ENCODE measurements at regions not wholly inside any gene's neighbourhood (a gene's known extent, or its start where the extent isn't known, plus 50 kb on each side); places are given as distances from the start of the nearest gene placed in this dataset.
"Not testable (repeated sequence)": the region's sequence is repeated elsewhere in the genome, so short reads cannot be mapped to it uniquely, and the experiment has no call there.

DNA sequence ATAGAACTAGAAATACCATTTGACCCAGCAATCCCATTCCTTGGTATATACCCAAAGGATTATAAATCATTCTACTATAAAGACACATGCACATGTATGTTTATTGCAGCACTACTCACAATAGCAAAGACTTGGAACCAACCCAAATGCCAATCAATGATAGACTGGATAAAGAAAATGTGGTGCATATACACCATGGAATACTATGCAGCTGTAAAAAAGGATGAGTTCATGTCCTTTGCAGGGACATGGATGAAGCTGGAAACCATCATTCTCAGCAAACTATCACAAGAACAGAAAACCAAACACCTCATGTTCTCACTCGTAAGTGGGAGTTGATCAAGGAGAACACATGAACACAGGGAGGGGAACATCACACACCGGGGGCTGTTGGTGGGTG, 108.9 kb upstream of the IL1RAPL2 start:
- not testable (repeated sequence) for DNase-seq (ENCODE audit: low spot score); H2AFZ ChIP-seq (ENCODE audit: low read length)
- WGBS, 2 donors (ENCODE audit: extremely low coverage in 2 of 2, insufficient read length in 2 of 2, insufficient replicate concordance in 1 of 2), result no CpG with 5 or more reads among the region's 2 CpGs

GRCh38 chrX:104450316-104450715, 115.7 kb upstream of the IL1RAPL2 start:
- H2BK120ac ChIP-seq (ENCODE audit: low read depth, low read length), result no peak overlapping the region
- peaks cover 0 to 2% of the 10 kb centered on the region in 2 donors for H3K9me3 ChIP-seq (replicated peaks in 1 of 2; ENCODE audit: control insufficient read depth in 2 of 2, insufficient read depth in 1 of 2, low read depth in 1 of 2, low read length in 2 of 2)
- H4K8ac ChIP-seq (ENCODE audit: low read depth, low read length), result no peak overlapping the region
- H2AK5ac ChIP-seq (ENCODE audit: low read depth, low read length), result no peak overlapping the region
- H3K27me3 ChIP-seq (ENCODE audit: control insufficient read depth in 3 of 3, insufficient read depth in 3 of 3, low read depth in 1 of 3, low read length in 3 of 3), result no peaks in the 10 kb centered on the region
- H3K27ac ChIP-seq (replicated peaks; ENCODE audit: low read length), result no peak overlapping the region
- H2AFZ ChIP-seq (ENCODE audit: low read length), result no peak overlapping the region
- H3K9ac ChIP-seq (ENCODE audit: low read depth, low read length, poor library complexity), result no peak overlapping the region
- H2BK15ac ChIP-seq (ENCODE audit: low read length), result no peak overlapping the region
- no peak overlapping the region for H3K4ac ChIP-seq (ENCODE audit: low read length)
- DNase-seq (ENCODE audit: low spot score), result no peak
- no peaks in the 10 kb centered on the region for H3K36me3 ChIP-seq (replicated peaks in 1 of 2; ENCODE audit: control insufficient read depth in 2 of 2, insufficient read depth in 2 of 2, low read length in 2 of 2)
- H2BK5ac ChIP-seq (ENCODE audit: low read length), result no peak overlapping the region
- no peak overlapping the region for H3K18ac ChIP-seq (ENCODE audit: low read length)
- no CpG with 5 or more reads among the region's 1 CpG for WGBS, 2 donors (ENCODE audit: extremely low coverage in 2 of 2, insufficient read length in 2 of 2, insufficient replicate concordance in 1 of 2)
- no peak overlapping the region for H4K91ac ChIP-seq (ENCODE audit: low read depth, low read length, poor library complexity)
- H3K4me3 ChIP-seq (ENCODE audit: low read length in 2 of 2), result no peak overlapping the region
- H2BK12ac ChIP-seq (ENCODE audit: low read length), result no peak overlapping the region
- H3K23ac ChIP-seq (ENCODE audit: low read depth, low read length, poor library complexity), result no peak overlapping the region
- H3K14ac ChIP-seq (ENCODE audit: low read length), result no peak overlapping the region
- no peak overlapping the region for H3K4me2 ChIP-seq (ENCODE audit: insufficient read depth, low read length, poor library complexity, severe bottlenecking)
- H3K79me1 ChIP-seq (ENCODE audit: low read depth, low read length), result no peaks in the 10 kb centered on the region
- no peaks in the 10 kb centered on the region for H3K4me1 ChIP-seq (ENCODE audit: control insufficient read depth in 2 of 2, insufficient read depth in 1 of 2, low read depth in 1 of 2, low read length in 2 of 2)

More for the DNA sequence above, 108.9 kb upstream of the IL1RAPL2 start:
- H3K23ac ChIP-seq (ENCODE audit: low read depth, low read length, poor library complexity); H3K36me3 ChIP-seq (replicated peaks in 1 of 2; ENCODE audit: control insufficient read depth in 2 of 2, insufficient read depth in 2 of 2, low read length in 2 of 2); H3K4me1 ChIP-seq (ENCODE audit: control insufficient read depth in 2 of 2, insufficient read depth in 1 of 2, low read depth in 1 of 2, low read length in 2 of 2); H4K8ac ChIP-seq (ENCODE audit: low read depth, low read length); H2BK120ac ChIP-seq (ENCODE audit: low read depth, low read length); H3K4me2 ChIP-seq (ENCODE audit: insufficient read depth, low read length, poor library complexity, severe bottlenecking); H3K4ac ChIP-seq (ENCODE audit: low read length); H3K14ac ChIP-seq (ENCODE audit: low read length); H2BK12ac ChIP-seq (ENCODE audit: low read length); H2BK15ac ChIP-seq (ENCODE audit: low read length); H3K27ac ChIP-seq (replicated peaks; ENCODE audit: low read length); H3K9me3 ChIP-seq (replicated peaks in 1 of 2; ENCODE audit: control insufficient read depth in 2 of 2, insufficient read depth in 1 of 2, low read depth in 1 of 2, low read length in 2 of 2); H3K27me3 ChIP-seq (ENCODE audit: control insufficient read depth in 3 of 3, insufficient read depth in 3 of 3, low read depth in 1 of 3, low read length in 3 of 3); H3K4me3 ChIP-seq (ENCODE audit: low read length in 2 of 2); H4K91ac ChIP-seq (ENCODE audit: low read depth, low read length, poor library complexity); H2AK5ac ChIP-seq (ENCODE audit: low read depth, low read length); H3K9ac ChIP-seq (ENCODE audit: low read depth, low read length, poor library complexity); H3K79me1 ChIP-seq (ENCODE audit: low read depth, low read length); H3K18ac ChIP-seq (ENCODE audit: low read length); H2BK5ac ChIP-seq (ENCODE audit: low read length): not testable (repeated sequence)

GRCh38 chrX:104445591-104445990, 120.4 kb upstream of the IL1RAPL2 start:
- no peak overlapping the region for H2AFZ ChIP-seq (ENCODE audit: low read length)

GRCh38 chrX:104435249-104435648, 130.8 kb upstream of the IL1RAPL2 start:
- H4K91ac ChIP-seq (ENCODE audit: low read depth, low read length, poor library complexity), result no peak overlapping the region
- no peak overlapping the region for H3K23ac ChIP-seq (ENCODE audit: low read depth, low read length, poor library complexity)
- H3K27me3 ChIP-seq (ENCODE audit: control insufficient read depth in 3 of 3, insufficient read depth in 3 of 3, low read depth in 1 of 3, low read length in 3 of 3), result peaks cover 0 to 7% (median 0%) of the 10 kb centered on the region in 3 experiments
- H3K18ac ChIP-seq (ENCODE audit: low read length), result no peak overlapping the region
- no peak overlapping the region for H3K4ac ChIP-seq (ENCODE audit: low read length)
- no peak overlapping the region for H2BK12ac ChIP-seq (ENCODE audit: low read length)
- no peak overlapping the region for H3K4me3 ChIP-seq (ENCODE audit: low read length in 2 of 2)
- H2AFZ ChIP-seq (ENCODE audit: low read length), result no peak overlapping the region
- no peak overlapping the region for H2BK15ac ChIP-seq (ENCODE audit: low read length)
- no peak overlapping the region for H2BK120ac ChIP-seq (ENCODE audit: low read depth, low read length)
- H3K4me2 ChIP-seq (ENCODE audit: insufficient read depth, low read length, poor library complexity, severe bottlenecking), result no peak overlapping the region
- no peaks in the 10 kb centered on the region for H3K36me3 ChIP-seq (replicated peaks in 1 of 2; ENCODE audit: control insufficient read depth in 2 of 2, insufficient read depth in 2 of 2, low read length in 2 of 2)
- H3K9ac ChIP-seq (ENCODE audit: low read depth, low read length, poor library complexity), result no peak overlapping the region
- H3K14ac ChIP-seq (ENCODE audit: low read length), result no peak overlapping the region
- H2BK5ac ChIP-seq (ENCODE audit: low read length), result no peak overlapping the region
- no peaks in the 10 kb centered on the region for H3K4me1 ChIP-seq (ENCODE audit: control insufficient read depth in 2 of 2, insufficient read depth in 1 of 2, low read depth in 1 of 2, low read length in 2 of 2)
- H3K27ac ChIP-seq (replicated peaks; ENCODE audit: low read length), result no peak overlapping the region
- no peak overlapping the region for H4K8ac ChIP-seq (ENCODE audit: low read depth, low read length)
- no peak overlapping the region for H2AK5ac ChIP-seq (ENCODE audit: low read depth, low read length)
- WGBS, 2 donors (ENCODE audit: extremely low coverage in 2 of 2, insufficient read length in 2 of 2, insufficient replicate concordance in 1 of 2), result no CpG with 5 or more reads among the region's 7 CpGs
- DNase-seq (ENCODE audit: low spot score), result no peak
- no peaks in the 10 kb centered on the region for H3K79me1 ChIP-seq (ENCODE audit: low read depth, low read length)
- H3K9me3 ChIP-seq (replicated peaks in 1 of 2; ENCODE audit: control insufficient read depth in 2 of 2, insufficient read depth in 1 of 2, low read depth in 1 of 2, low read length in 2 of 2), result no peaks in the 10 kb centered on the region

More at GRCh38 chrX:104445591-104445990, 120.4 kb upstream of the IL1RAPL2 start:
- H3K9ac ChIP-seq (ENCODE audit: low read depth, low read length, poor library complexity), result no peak overlapping the region
- no CpG with 5 or more reads among the region's 2 CpGs for WGBS, 2 donors (ENCODE audit: extremely low coverage in 2 of 2, insufficient read length in 2 of 2, insufficient replicate concordance in 1 of 2)
- H2AK5ac ChIP-seq (ENCODE audit: low read depth, low read length), result no peak overlapping the region
- H3K18ac ChIP-seq (ENCODE audit: low read length), result no peak overlapping the region
- H4K91ac ChIP-seq (ENCODE audit: low read depth, low read length, poor library complexity), result no peak overlapping the region
- H3K4me2 ChIP-seq (ENCODE audit: insufficient read depth, low read length, poor library complexity, severe bottlenecking), result no peak overlapping the region
- no peak overlapping the region for H3K27ac ChIP-seq (replicated peaks; ENCODE audit: low read length)
- H3K27me3 ChIP-seq (ENCODE audit: control insufficient read depth in 3 of 3, insufficient read depth in 3 of 3, low read depth in 1 of 3, low read length in 3 of 3), result no peaks in the 10 kb centered on the region
- no peaks in the 10 kb centered on the region for H3K36me3 ChIP-seq (replicated peaks in 1 of 2; ENCODE audit: control insufficient read depth in 2 of 2, insufficient read depth in 2 of 2, low read length in 2 of 2)
- DNase-seq (ENCODE audit: low spot score), result no peak
- no peak overlapping the region for H3K4me3 ChIP-seq (ENCODE audit: low read length in 2 of 2)
- H2BK15ac ChIP-seq (ENCODE audit: low read length), result no peak overlapping the region
- no peak overlapping the region for H3K14ac ChIP-seq (ENCODE audit: low read length)
- H3K4ac ChIP-seq (ENCODE audit: low read length), result no peak overlapping the region
- H3K79me1 ChIP-seq (ENCODE audit: low read depth, low read length), result no peaks in the 10 kb centered on the region
- H4K8ac ChIP-seq (ENCODE audit: low read depth, low read length), result no peak overlapping the region
- no peak overlapping the region for H3K23ac ChIP-seq (ENCODE audit: low read depth, low read length, poor library complexity)
- H2BK12ac ChIP-seq (ENCODE audit: low read length), result no peak overlapping the region
- H2BK120ac ChIP-seq (ENCODE audit: low read depth, low read length), result no peak overlapping the region
- H3K4me1 ChIP-seq (ENCODE audit: control insufficient read depth in 2 of 2, insufficient read depth in 1 of 2, low read depth in 1 of 2, low read length in 2 of 2), result no peaks in the 10 kb centered on the region
- H2BK5ac ChIP-seq (ENCODE audit: low read length), result no peak overlapping the region
- H3K9me3 ChIP-seq (replicated peaks in 1 of 2; ENCODE audit: control insufficient read depth in 2 of 2, insufficient read depth in 1 of 2, low read depth in 1 of 2, low read length in 2 of 2), result peaks cover 0 to 2% of the 10 kb centered on the region in 2 donors

Data from neuronal stem cell (in vitro differentiated cells).